Peyer's patch (tissue), 4 donors: ENCODE measurements at regions not wholly inside any gene's neighbourhood (a gene's known extent, or its start where the extent isn't known, plus 50 kb on each side); places are given as distances from the start of the nearest gene placed in this dataset.

Experiments
- POLR2A ChIP-seq, 2 donors: fragments of 450-650 bp; IDR thresholded peaks; one replicate each; pipeline ENCODE4 v1.5.1; 2017; ENCODE audit warnings: antibody characterized with exemption in 2 of 2, mild to moderate bottlenecking in 2 of 2, moderate library complexity in 2 of 2
- TF ChIP-seq, protein P1 (sequence below), 6 experiments: fragments of 450-650 bp in 4 of 6; fragments of 200-600 bp in 2 of 6; sonication (generic) in 1 of 6; IDR thresholded peaks; one replicate each; pipeline ENCODE4 v1.5.1; 2017 to 2019; ENCODE audit warnings: antibody characterized with exemption in 6 of 6, mild to moderate bottlenecking in 3 of 6, moderate library complexity in 1 of 6

GRCh38 chr15:69557020-69557706 is 104.5 kb downstream of the RPLP1 start:
- TF ChIP-seq, protein P1, sequence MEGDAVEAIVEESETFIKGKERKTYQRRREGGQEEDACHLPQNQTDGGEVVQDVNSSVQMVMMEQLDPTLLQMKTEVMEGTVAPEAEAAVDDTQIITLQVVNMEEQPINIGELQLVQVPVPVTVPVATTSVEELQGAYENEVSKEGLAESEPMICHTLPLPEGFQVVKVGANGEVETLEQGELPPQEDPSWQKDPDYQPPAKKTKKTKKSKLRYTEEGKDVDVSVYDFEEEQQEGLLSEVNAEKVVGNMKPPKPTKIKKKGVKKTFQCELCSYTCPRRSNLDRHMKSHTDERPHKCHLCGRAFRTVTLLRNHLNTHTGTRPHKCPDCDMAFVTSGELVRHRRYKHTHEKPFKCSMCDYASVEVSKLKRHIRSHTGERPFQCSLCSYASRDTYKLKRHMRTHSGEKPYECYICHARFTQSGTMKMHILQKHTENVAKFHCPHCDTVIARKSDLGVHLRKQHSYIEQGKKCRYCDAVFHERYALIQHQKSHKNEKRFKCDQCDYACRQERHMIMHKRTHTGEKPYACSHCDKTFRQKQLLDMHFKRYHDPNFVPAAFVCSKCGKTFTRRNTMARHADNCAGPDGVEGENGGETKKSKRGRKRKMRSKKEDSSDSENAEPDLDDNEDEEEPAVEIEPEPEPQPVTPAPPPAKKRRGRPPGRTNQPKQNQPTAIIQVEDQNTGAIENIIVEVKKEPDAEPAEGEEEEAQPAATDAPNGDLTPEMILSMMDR (IDR thresholded peaks at IDR 0.05), result no peak
- TF ChIP-seq POLR2A (IDR thresholded peaks at IDR 0.05), result no peak
